Panc1 (cell line): ENCODE measurements at regions not wholly inside any gene's neighbourhood (a gene's known extent, or its start where the extent isn't known, plus 50 kb on each side); places are given as distances from the start of the nearest gene placed in this dataset.

ENCODE experiments used
- ATAC-seq: fragments of 200-7000 bp; cut with Tn5 transposase; 2 replicates; pipeline ENCODE4 v1.9.1; 2020; ENCODE audit warnings: mild to moderate bottlenecking, moderate library complexity
- BruUV-seq: library from RNA; stranded (reverse); fragments of 400-500 nt; replicated peaks from 2 replicates; lab custom pipeline; 2021; lab: Mats Ljungman, UMichigan
- CTCF ChIA-PET: fragments of 300-600 bp; sonication (Branson Sonifier 250); formaldehyde crosslinking; loops from one replicate; lab custom pipeline; 2022; ENCODE audit warnings: antibody characterized with exemption; lab: Charles Lee
- POLR2A ChIA-PET: fragments of 300-600 bp; sonication (Branson Sonifier 250); formaldehyde crosslinking; loops from one replicate; lab custom pipeline; 2022; ENCODE audit warnings: antibody characterized with exemption; lab: Charles Lee
- DNase-seq: peaks from one replicate; pipeline ENCODE4 v3.0.0-alpha.2; 2010; ENCODE audit warnings: low read depth, low spot score
- H3K27ac ChIP-seq: 2 replicates; pipeline ENCODE4 v1.5.1; 2011; ENCODE audit warnings: mild to moderate bottlenecking, low read length, inconsistent platforms
- H3K27me3 ChIP-seq: fragments of 200-500 bp; sonication (Bioruptor generic); 2 replicates; pipeline ENCODE4 v1.6.0; 2014; ENCODE audit warnings: low read length, inconsistent platforms; ENCODE audit not compliant: control insufficient read depth, insufficient read depth
- H3K36me3 ChIP-seq: fragments of 200-500 bp; sonication (Bioruptor generic); 2 replicates; pipeline ENCODE4 v1.5.1; 2014; ENCODE audit warnings: inconsistent platforms, mild to moderate bottlenecking, low read length, moderate library complexity; ENCODE audit not compliant: control insufficient read depth, insufficient read depth
- H3K4me1 ChIP-seq: 2 replicates; pipeline ENCODE4 v1.5.1; 2011; ENCODE audit warnings: inconsistent platforms, mild to moderate bottlenecking, low read length, moderate library complexity; ENCODE audit not compliant: control insufficient read depth, insufficient read depth
- H3K4me3 ChIP-seq, 2 experiments: 2 replicates each; pipeline ENCODE4 v1.5.1; 2011 to 2012; ENCODE audit warnings: low read depth in 2 of 2, low read length in 2 of 2, mild to moderate bottlenecking in 2 of 2, inconsistent platforms in 1 of 2, moderate library complexity in 1 of 2
- H3K9me3 ChIP-seq: fragments of 200-500 bp; sonication (Bioruptor generic); 2 replicates; pipeline ENCODE4 v1.5.1; 2014; ENCODE audit warnings: low read depth, mild to moderate bottlenecking, inconsistent platforms, low read length, moderate library complexity; ENCODE audit not compliant: control insufficient read depth, insufficient read depth
- CTCF ChIP-seq: fragments of 450-650 bp; IDR thresholded peaks from 2 replicates; pipeline ENCODE4 v1.5.1; 2017; ENCODE audit warnings: mild to moderate bottlenecking
- POLR2AphosphoS5 ChIP-seq: IDR thresholded peaks from 2 replicates; pipeline ENCODE4 v1.6.1; 2012; ENCODE audit warnings: mild to moderate bottlenecking, low read depth, low read length, moderate library complexity
- REST ChIP-seq, 2 experiments: IDR thresholded peaks; 2 replicates each; pipeline ENCODE4 v1.6.1; 2011 to 2012; ENCODE audit warnings: low read depth in 2 of 2, control low read depth in 1 of 2, low read length in 1 of 2, mild to moderate bottlenecking in 1 of 2, moderate library complexity in 1 of 2; ENCODE audit not compliant: insufficient read depth in 1 of 2
- SIN3A ChIP-seq: IDR thresholded peaks from 2 replicates; pipeline ENCODE4 v1.6.1; 2012; ENCODE audit warnings: low read depth, mild to moderate bottlenecking, low read length, moderate library complexity, borderline replicate concordance; ENCODE audit not compliant: insufficient read depth
- TCF7L2 ChIP-seq: IDR thresholded peaks from 2 replicates; pipeline ENCODE4 v1.6.1; 2011; ENCODE audit warnings: mild to moderate bottlenecking, low read depth, low read length, inconsistent platforms
- in situ Hi-C: cut with HindIII; loops from 2 replicates; pipeline ENCODE4 v1.10.0; 2016; ENCODE audit warnings: low sequenced_read_pairs, low pct_unique_long_range_greater_than_20kb
- intact Hi-C: fragments of 100-400 bp; cut with micrococcal nuclease; formaldehyde crosslinking; loops from one replicate; pipeline ENCODE4 v1.10.0; 2022; ENCODE audit not compliant: unreplicated experiment

GRCh38 chr9:106757514-106757913 lies 105.5 kb upstream of the ZNF462 start:
- BruUV-seq, result no TSS peak
- Histone ChIP-seq H3K27me3 (no peaks in the 10 kb centered on the region), H3K36me3 (no peaks in the 10 kb centered on the region), H3K4me3 (no peak overlapping the region), H3K4me1 (no peaks in the 10 kb centered on the region), H3K27ac (no peak overlapping the region), H3K9me3 (no peaks in the 10 kb centered on the region)
- no peak for DNase-seq
- no peak for ATAC-seq
- ChIA-PET POLR2A (no interaction called here), CTCF (no interaction called here)
- intact Hi-C loops, result no loop called here
- in situ Hi-C loops, result no loop called here
- TF ChIP-seq TCF7L2 (no peak), CTCF (no peak), POLR2AphosphoS5 (no peak)

- no peaks in the 10 kb centered on the region for H3K4me1 ChIP-seq
- H3K4me3 ChIP-seq, result no peak overlapping the region
- no peaks in the 10 kb centered on the region for H3K27me3 ChIP-seq
- ATAC-seq (no peak), DNase-seq (no peak)
- in situ Hi-C loops (no loop called here), intact Hi-C loops (no loop called here)
- ChIA-PET CTCF (no interaction called here), POLR2A (no interaction called here)
- BruUV-seq, result no TSS peak
- H3K27ac ChIP-seq, result no peak overlapping the region
- H3K36me3 ChIP-seq, result no peaks in the 10 kb centered on the region
- H3K9me3 ChIP-seq, result no peaks in the 10 kb centered on the region
- TF ChIP-seq REST (IDR thresholded peaks at IDR 0.05; ENCODE audit: insufficient read depth in 1 of 2, low read depth in 2 of 2, low read length in 1 of 2), result no peak
Observed at GRCh38 chr9:106758911-106759310, 104.1 kb upstream of the ZNF462 start.

- in situ Hi-C loops, result no loop called here
- DNase-seq, result no peak
- TF ChIP-seq REST (IDR thresholded peaks at IDR 0.05; ENCODE audit: insufficient read depth in 1 of 2, low read depth in 2 of 2, low read length in 1 of 2), result no peak
- no peak for TF ChIP-seq TCF7L2
- no peak for TF ChIP-seq POLR2AphosphoS5
- no peak for TF ChIP-seq SIN3A
- no peak for TF ChIP-seq CTCF
- ATAC-seq, result no peak
- no peak overlapping the region for H3K4me3 ChIP-seq
- ChIA-PET CTCF (no interaction called here), POLR2A (no interaction called here)
- no peaks in the 10 kb centered on the region for H3K4me1 ChIP-seq
- intact Hi-C loops, result no loop called here
- BruUV-seq, result no TSS peak
- H3K36me3 ChIP-seq, result no peaks in the 10 kb centered on the region
- no peaks in the 10 kb centered on the region for H3K27me3 ChIP-seq
- H3K9me3 ChIP-seq, result no peaks in the 10 kb centered on the region
- no peak overlapping the region for H3K27ac ChIP-seq
Observed at GRCh38 chr9:106761493-106761892, 101.5 kb upstream of the ZNF462 start.
